Hepatocyte (in vitro differentiated cells): ENCODE measurements at regions not wholly inside any gene's neighbourhood (a gene's known extent, or its start where the extent isn't known, plus 50 kb on each side); places are given as distances from the start of the nearest gene placed in this dataset.

Source experiments
- DNase-seq: peaks from one replicate; pipeline ENCODE4 v3.0.0-alpha.2; 2016; ENCODE audit warnings: low spot score
- H2AFZ ChIP-seq: fragments of 200-600 bp; sonication (generic); 2 replicates; pipeline ENCODE4 v1.6.0; 2016; ENCODE audit warnings: antibody characterized with exemption, mild to moderate bottlenecking
- H3K27ac ChIP-seq: fragments of 200-600 bp; sonication (generic); 2 replicates; pipeline ENCODE4 v1.5.1; 2016; ENCODE audit warnings: mild to moderate bottlenecking
- H3K27me3 ChIP-seq: fragments of 200-600 bp; sonication (generic); 2 replicates; pipeline ENCODE4 v1.6.1; 2016
- H3K36me3 ChIP-seq: fragments of 200-600 bp; sonication (generic); replicated peaks from 2 replicates; pipeline ENCODE4 v1.5.1; 2016; ENCODE audit warnings: low read depth; ENCODE audit not compliant: insufficient read depth
- H3K4me1 ChIP-seq: fragments of 200-600 bp; sonication (generic); 2 replicates; pipeline ENCODE4 v1.5.1; 2016; ENCODE audit warnings: mild to moderate bottlenecking, moderate library complexity; ENCODE audit not compliant: insufficient read depth
- H3K4me2 ChIP-seq: fragments of 200-600 bp; sonication (generic); 2 replicates; pipeline ENCODE4 v1.6.0; 2016
- H3K4me3 ChIP-seq: fragments of 200-600 bp; sonication (generic); 2 replicates; pipeline ENCODE4 v1.5.1; 2016; ENCODE audit warnings: mild to moderate bottlenecking
- H3K79me2 ChIP-seq: fragments of 200-600 bp; sonication (generic); 2 replicates; pipeline ENCODE4 v1.6.0; 2017; ENCODE audit warnings: mild to moderate bottlenecking
- H3K9me2 ChIP-seq: fragments of 200-600 bp; sonication (generic); replicated peaks from 2 replicates; pipeline ENCODE4 v1.6.0; 2017; ENCODE audit warnings: mild to moderate bottlenecking; ENCODE audit not compliant: insufficient read depth
- H3K9me3 ChIP-seq: fragments of 200-600 bp; sonication (generic); 2 replicates; pipeline ENCODE4 v1.5.1; 2016; ENCODE audit warnings: low read depth, mild to moderate bottlenecking
- H4K20me1 ChIP-seq: fragments of 200-600 bp; sonication (generic); 2 replicates; pipeline ENCODE4 v1.6.0; 2016; ENCODE audit warnings: mild to moderate bottlenecking; ENCODE audit not compliant: insufficient read depth, poor library complexity, severe bottlenecking
- EZH2 ChIP-seq: fragments of 200-600 bp; sonication (generic); IDR thresholded peaks from 2 replicates; pipeline ENCODE4 v1.6.1; 2016; ENCODE audit warnings: antibody characterized with exemption, mild to moderate bottlenecking, borderline replicate concordance
- EZH2phosphoT487 ChIP-seq: fragments of 200-600 bp; sonication (generic); IDR thresholded peaks from one replicate; pipeline ENCODE4 v1.6.1; 2018; ENCODE audit warnings: antibody characterized with exemption, mild to moderate bottlenecking, low read depth, moderate library complexity; ENCODE audit not compliant: unreplicated experiment, severe bottlenecking
- WGBS: methylation state at CpG from one replicate; pipeline ENCODE4 v1.1.6; 2016; ENCODE audit warnings: low lambda C conversion rate; ENCODE audit errors: missing lambda C conversion rate; 5-methylcytosine and 5-hydroxymethylcytosine counted together
- TF ChIP-seq, protein P1 (sequence below): fragments of 200-600 bp; sonication (generic); IDR thresholded peaks from 2 replicates; pipeline ENCODE4 v1.5.1; 2016; ENCODE audit warnings: antibody characterized with exemption, mild to moderate bottlenecking; ENCODE audit not compliant: poor library complexity

DNA sequence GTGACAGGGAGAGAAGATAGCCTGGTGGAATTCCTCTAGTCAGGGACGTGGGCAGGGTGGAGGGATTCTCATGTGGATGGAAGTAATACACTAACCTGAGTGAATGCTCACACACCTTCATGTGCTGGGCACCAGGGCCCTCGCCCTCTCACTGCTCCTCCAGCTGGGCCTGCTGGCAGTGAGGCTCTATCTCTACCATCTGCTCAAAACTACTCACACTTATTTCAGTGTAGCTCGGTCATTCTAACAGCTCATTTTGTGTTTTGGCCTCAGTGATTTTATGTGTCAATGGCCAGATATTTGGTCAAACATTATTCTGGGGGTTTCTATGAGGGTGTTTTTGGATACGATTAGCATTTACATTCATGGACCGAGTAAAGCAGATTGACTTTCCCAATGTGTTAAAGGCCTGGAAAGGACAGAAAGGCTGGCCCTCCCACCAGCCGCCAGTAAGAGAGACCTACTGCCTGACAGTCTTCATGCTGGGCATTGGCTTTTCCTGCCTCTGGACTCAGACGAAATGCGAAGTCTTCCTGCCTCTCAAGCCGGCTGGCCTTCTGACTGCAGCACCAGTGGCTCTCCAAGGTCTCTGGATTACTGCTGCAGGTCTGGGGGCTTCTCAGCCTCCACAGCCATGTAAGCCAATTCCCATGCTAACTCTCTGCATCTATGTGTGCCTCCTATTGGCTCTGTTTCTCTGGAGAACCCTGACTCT lies 335.4 kb downstream of the CXCL12 start:
- no peak overlapping the region for H3K4me2 ChIP-seq

DNA sequence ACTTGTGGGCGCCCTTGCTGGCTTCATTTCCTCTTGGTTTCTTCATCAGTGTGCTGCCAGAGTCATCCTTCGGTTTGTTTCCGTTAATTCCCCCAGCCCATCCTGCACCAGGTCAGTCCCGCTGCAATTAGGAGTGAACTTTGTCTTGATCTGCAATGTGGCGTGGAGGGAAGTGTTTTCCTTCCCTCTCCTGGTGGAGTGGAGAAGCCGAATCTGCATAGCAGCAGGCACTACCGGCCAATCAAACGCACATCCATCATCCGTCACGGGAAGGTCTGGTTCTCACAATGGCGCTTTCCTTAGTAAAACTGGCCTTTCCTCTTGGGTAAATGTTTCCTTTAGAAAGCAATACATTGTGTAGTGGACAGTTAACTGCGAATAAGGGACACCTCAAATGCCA lies 337.5 kb downstream of the CXCL12 start:
- no peaks in the 10 kb centered on the region for H3K9me2 ChIP-seq
- no peaks in the 10 kb centered on the region for H3K9me3 ChIP-seq
- WGBS: 85% methylated on average over 12 of the region's 12 CpGs
- H4K20me1 ChIP-seq: no peaks in the 10 kb centered on the region
- TF ChIP-seq EZH2phosphoT487: no peak
- no peak for TF ChIP-seq EZH2
- TF ChIP-seq, protein P1, sequence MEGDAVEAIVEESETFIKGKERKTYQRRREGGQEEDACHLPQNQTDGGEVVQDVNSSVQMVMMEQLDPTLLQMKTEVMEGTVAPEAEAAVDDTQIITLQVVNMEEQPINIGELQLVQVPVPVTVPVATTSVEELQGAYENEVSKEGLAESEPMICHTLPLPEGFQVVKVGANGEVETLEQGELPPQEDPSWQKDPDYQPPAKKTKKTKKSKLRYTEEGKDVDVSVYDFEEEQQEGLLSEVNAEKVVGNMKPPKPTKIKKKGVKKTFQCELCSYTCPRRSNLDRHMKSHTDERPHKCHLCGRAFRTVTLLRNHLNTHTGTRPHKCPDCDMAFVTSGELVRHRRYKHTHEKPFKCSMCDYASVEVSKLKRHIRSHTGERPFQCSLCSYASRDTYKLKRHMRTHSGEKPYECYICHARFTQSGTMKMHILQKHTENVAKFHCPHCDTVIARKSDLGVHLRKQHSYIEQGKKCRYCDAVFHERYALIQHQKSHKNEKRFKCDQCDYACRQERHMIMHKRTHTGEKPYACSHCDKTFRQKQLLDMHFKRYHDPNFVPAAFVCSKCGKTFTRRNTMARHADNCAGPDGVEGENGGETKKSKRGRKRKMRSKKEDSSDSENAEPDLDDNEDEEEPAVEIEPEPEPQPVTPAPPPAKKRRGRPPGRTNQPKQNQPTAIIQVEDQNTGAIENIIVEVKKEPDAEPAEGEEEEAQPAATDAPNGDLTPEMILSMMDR: no peak
- H3K79me2 ChIP-seq: no peaks in the 10 kb centered on the region
- H3K27ac ChIP-seq: no peak overlapping the region
- H3K4me2 ChIP-seq: no peak overlapping the region
- H3K4me1 ChIP-seq: peaks cover 11% of the 10 kb centered on the region
- H3K27me3 ChIP-seq: no peaks in the 10 kb centered on the region
- H2AFZ ChIP-seq: no peak overlapping the region
- no peak overlapping the region for H3K4me3 ChIP-seq
- DNase-seq: no peak
- H3K36me3 ChIP-seq: no peaks in the 10 kb centered on the region

More for the DNA sequence above, 335.4 kb downstream of the CXCL12 start:
- TF ChIP-seq EZH2 (no peak), EZH2phosphoT487 (no peak)
- TF ChIP-seq, protein P1: no peak
- H3K27ac ChIP-seq: no peak overlapping the region
- H3K36me3 ChIP-seq: no peaks in the 10 kb centered on the region
- no peak for DNase-seq
- no peaks in the 10 kb centered on the region for H3K79me2 ChIP-seq
- H2AFZ ChIP-seq: no peak overlapping the region
- no peaks in the 10 kb centered on the region for H3K27me3 ChIP-seq
- H4K20me1 ChIP-seq: no peaks in the 10 kb centered on the region
- H3K9me3 ChIP-seq: no peaks in the 10 kb centered on the region
- peaks cover 11% of the 10 kb centered on the region for H3K4me1 ChIP-seq
- H3K4me3 ChIP-seq: no peak overlapping the region
- WGBS: 91% methylated on average over 9 of the region's 9 CpGs
- no peaks in the 10 kb centered on the region for H3K9me2 ChIP-seq

DNA sequence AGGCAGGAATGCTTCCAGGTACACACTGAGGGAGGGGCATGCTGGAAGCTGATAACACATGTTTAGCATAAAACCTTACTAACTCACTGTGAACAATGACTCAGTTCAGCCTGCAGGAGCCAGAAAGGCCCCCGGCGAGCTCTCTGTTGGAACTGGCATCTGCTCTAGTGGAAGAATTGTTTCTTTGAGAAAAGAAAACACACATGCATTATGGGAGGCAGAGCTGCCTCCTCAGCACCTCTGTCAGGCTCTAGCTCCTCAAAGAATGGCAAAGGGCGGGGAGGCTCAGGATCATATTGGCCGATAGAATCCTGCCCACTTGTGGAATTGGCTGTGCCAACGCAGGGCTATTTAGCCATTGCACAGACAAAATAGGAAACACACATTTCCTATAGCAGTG lies 338.3 kb downstream of the CXCL12 start:
- H3K36me3 ChIP-seq: no peaks in the 10 kb centered on the region
- H3K9me3 ChIP-seq: no peaks in the 10 kb centered on the region
- no peaks in the 10 kb centered on the region for H4K20me1 ChIP-seq
- H3K79me2 ChIP-seq: no peaks in the 10 kb centered on the region
- peak; percentile 32 for DNase-seq
- no peak overlapping the region for H3K4me2 ChIP-seq
- H3K4me1 ChIP-seq: peaks cover 11% of the 10 kb centered on the region
- no peaks in the 10 kb centered on the region for H3K9me2 ChIP-seq
- no peak overlapping the region for H3K27ac ChIP-seq
- TF ChIP-seq EZH2phosphoT487 (no peak), EZH2 (no peak)
- TF ChIP-seq, protein P1: peak; percentile 7
- no peak overlapping the region for H2AFZ ChIP-seq
- H3K4me3 ChIP-seq: no peak overlapping the region
- 69% methylated on average over 5 of the region's 5 CpGs for WGBS
- H3K27me3 ChIP-seq: no peaks in the 10 kb centered on the region
